Parathyroid adenoma (tissue), 2 donors: ENCODE measurements at regions not wholly inside any gene's neighbourhood (a gene's known extent, or its start where the extent isn't known, plus 50 kb on each side); places are given as distances from the start of the nearest gene placed in this dataset.

Experiments used
- H2AFZ ChIP-seq: fragments of 300-600 bp; sonication (generic); one replicate; pipeline ENCODE4 v1.7.0; 2017; ENCODE audit warnings: antibody characterized with exemption, mild to moderate bottlenecking
- H3K27ac ChIP-seq: fragments of 300-600 bp; sonication (generic); one replicate; pipeline ENCODE4 v1.7.0; 2017
- H3K27me3 ChIP-seq: fragments of 300-600 bp; sonication (generic); one replicate; pipeline ENCODE4 v1.7.0; 2017; ENCODE audit warnings: low read length; ENCODE audit not compliant: control insufficient read depth, insufficient read depth
- H3K36me3 ChIP-seq: fragments of 300-600 bp; sonication (generic); one replicate; pipeline ENCODE4 v1.7.0; 2017; ENCODE audit warnings: low read length; ENCODE audit not compliant: control insufficient read depth, insufficient read depth
- H3K4me1 ChIP-seq: fragments of 300-600 bp; sonication (generic); one replicate; pipeline ENCODE4 v1.7.0; 2017; ENCODE audit warnings: control low read depth
- H3K4me2 ChIP-seq: fragments of 300-600 bp; sonication (generic); one replicate; pipeline ENCODE4 v1.7.0; 2017; ENCODE audit warnings: low read length
- H3K4me3 ChIP-seq: fragments of 300-600 bp; sonication (generic); one replicate; pipeline ENCODE4 v1.7.0; 2017; ENCODE audit warnings: low read depth, low read length
- H3K79me2 ChIP-seq: fragments of 300-600 bp; sonication (generic); one replicate; pipeline ENCODE4 v1.7.0; 2017; ENCODE audit warnings: control low read depth
- H3K9ac ChIP-seq: fragments of 300-600 bp; sonication (generic); one replicate; pipeline ENCODE4 v1.7.0; 2017; ENCODE audit warnings: mild to moderate bottlenecking
- H3K9me3 ChIP-seq: fragments of 300-600 bp; sonication (generic); one replicate; pipeline ENCODE4 v1.7.0; 2017; ENCODE audit warnings: low read length; ENCODE audit not compliant: control insufficient read depth
- CTCF ChIP-seq: fragments of 300-600 bp; sonication (generic); IDR thresholded peaks from one replicate; pipeline ENCODE4 v1.7.0; 2017; ENCODE audit warnings: antibody characterized with exemption, mild to moderate bottlenecking
- donor health status: primary hyperparathyroidism.

GRCh38 chr9:82101475-82101874 lies 112.9 kb downstream of the SPATA31D1 start:
- Histone ChIP-seq H3K4me3 (no peak overlapping the region), H2AFZ (no peak overlapping the region), H3K4me2 (no peak overlapping the region), H3K9ac (no peak overlapping the region), H3K9me3 (no peaks in the 10 kb centered on the region), H3K27ac (no peak overlapping the region), H3K27me3 (no peaks in the 10 kb centered on the region), H3K36me3 (no peaks in the 10 kb centered on the region), H3K4me1 (no peaks in the 10 kb centered on the region), H3K79me2 (no peaks in the 10 kb centered on the region)
- no peak for TF ChIP-seq CTCF

DNA sequence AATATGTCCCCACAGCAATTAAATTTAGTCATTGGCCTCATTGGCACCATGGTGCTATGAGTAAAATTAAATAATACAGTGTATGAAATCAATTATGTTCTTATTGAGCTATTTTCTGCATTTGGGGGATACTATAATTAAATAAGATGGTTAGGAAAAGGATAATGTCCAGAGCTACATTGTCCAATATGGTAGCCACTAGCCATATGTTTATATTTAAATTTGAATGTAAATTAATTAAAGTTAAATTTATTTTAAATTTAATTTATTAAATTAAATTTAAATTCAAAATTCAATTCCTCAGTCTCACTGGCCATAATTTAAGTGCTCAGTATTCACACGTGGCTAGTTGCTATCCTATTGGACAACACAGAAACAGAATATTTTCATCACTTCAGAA lies 115.7 kb downstream of the SPATA31D1 start:
- TF ChIP-seq CTCF: no peak
- no peak overlapping the region for H2AFZ ChIP-seq

GRCh38 chr9:82105729-82106128 lies 117.2 kb downstream of the SPATA31D1 start:
- H3K9ac ChIP-seq: no peak overlapping the region
- no peak overlapping the region for H3K27ac ChIP-seq
- no peak overlapping the region for H2AFZ ChIP-seq
- no peaks in the 10 kb centered on the region for H3K79me2 ChIP-seq
- no peaks in the 10 kb centered on the region for H3K4me1 ChIP-seq
- no peaks in the 10 kb centered on the region for H3K36me3 ChIP-seq
- H3K4me2 ChIP-seq: no peak overlapping the region
- H3K27me3 ChIP-seq: no peaks in the 10 kb centered on the region
- TF ChIP-seq CTCF: no peak
- no peak overlapping the region for H3K4me3 ChIP-seq
- H3K9me3 ChIP-seq: no peaks in the 10 kb centered on the region

More for the DNA sequence above, 115.7 kb downstream of the SPATA31D1 start:
- H3K27me3 ChIP-seq: no peaks in the 10 kb centered on the region
- no peak overlapping the region for H3K27ac ChIP-seq
- H3K4me1 ChIP-seq: no peaks in the 10 kb centered on the region
- no peaks in the 10 kb centered on the region for H3K79me2 ChIP-seq
- H3K9ac ChIP-seq: no peak overlapping the region
- H3K36me3 ChIP-seq: no peaks in the 10 kb centered on the region
- no peaks in the 10 kb centered on the region for H3K9me3 ChIP-seq
- H3K4me3 ChIP-seq: no peak overlapping the region
- no peak overlapping the region for H3K4me2 ChIP-seq

DNA sequence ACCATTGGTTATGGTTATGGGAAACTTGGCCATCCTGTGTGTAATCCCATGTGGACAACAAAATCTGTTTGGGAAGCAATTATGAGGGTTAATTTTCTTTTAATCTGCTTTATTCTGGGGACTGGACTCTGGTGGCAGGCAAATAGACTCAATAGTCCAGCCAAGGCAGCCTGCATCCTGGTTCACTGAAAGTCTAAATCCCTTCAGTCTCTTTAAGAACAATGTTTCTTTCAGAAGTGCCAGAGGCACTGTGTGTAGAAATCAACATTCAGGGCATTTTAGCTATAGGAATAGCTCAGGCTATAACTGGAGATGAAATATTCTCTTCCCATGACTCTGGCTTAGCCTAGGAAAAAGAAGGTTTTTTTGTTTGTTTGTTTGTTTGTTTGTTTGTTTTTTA lies 118.0 kb downstream of the SPATA31D1 start:
- no peak overlapping the region for H3K4me2 ChIP-seq
- TF ChIP-seq CTCF: no peak
- H3K9ac ChIP-seq: no peak overlapping the region
- no peak overlapping the region for H3K27ac ChIP-seq
- no peaks in the 10 kb centered on the region for H3K4me1 ChIP-seq
- H3K27me3 ChIP-seq: no peaks in the 10 kb centered on the region
- no peak overlapping the region for H2AFZ ChIP-seq
- H3K36me3 ChIP-seq: no peaks in the 10 kb centered on the region
- no peaks in the 10 kb centered on the region for H3K9me3 ChIP-seq
- H3K79me2 ChIP-seq: no peaks in the 10 kb centered on the region
- H3K4me3 ChIP-seq: no peak overlapping the region

- H3K79me2 ChIP-seq: no peaks in the 10 kb centered on the region
- no peak overlapping the region for H3K4me2 ChIP-seq
- H3K9me3 ChIP-seq: no peaks in the 10 kb centered on the region
- H3K4me3 ChIP-seq: no peak overlapping the region
- no peak for TF ChIP-seq CTCF
- H3K4me1 ChIP-seq: no peaks in the 10 kb centered on the region
- no peaks in the 10 kb centered on the region for H3K36me3 ChIP-seq
- no peak overlapping the region for H2AFZ ChIP-seq
- no peak overlapping the region for H3K27ac ChIP-seq
- no peak overlapping the region for H3K9ac ChIP-seq
- no peaks in the 10 kb centered on the region for H3K27me3 ChIP-seq
These were observed 119.9 kb downstream of the SPATA31D1 start for GRCh38 chr9:82108474-82108873.
